ENCODE measurements at regions not wholly inside any gene's neighbourhood (a gene's known extent, or its start where the extent isn't known, plus 50 kb on each side); places are given as distances from the start of the nearest gene placed in this dataset.

GRCh38 chr6:45759472-45759810, 256.2 kb downstream of the CLIC5 start:
- Histone ChIP-seq H3K36me3 (ENCODE audit: control insufficient read depth in 1 of 2, insufficient read depth in 2 of 2, low read length in 2 of 2) (no peaks in the 10 kb centered on the region), H3K9me3 (ENCODE audit: control insufficient read depth in 1 of 2, low read length in 2 of 2) (peaks cover 0 to 7% of the 10 kb centered on the region in 2 donors), H3K4me1 (ENCODE audit: control insufficient read depth in 1 of 2, insufficient read depth in 2 of 2, low read length in 2 of 2) (no peaks in the 10 kb centered on the region), H3K27ac (ENCODE audit: low read length) (no peak overlapping the region), H3K27me3 (ENCODE audit: low read depth, low read length) (no peaks in the 10 kb centered on the region), H3K4me3 (ENCODE audit: low read depth in 1 of 2, low read length in 2 of 2) (no peak overlapping the region)

- Histone ChIP-seq H3K4me1 (ENCODE audit: control insufficient read depth in 1 of 2, insufficient read depth in 2 of 2, low read length in 2 of 2) (no peaks in the 10 kb centered on the region), H3K36me3 (ENCODE audit: control insufficient read depth in 1 of 2, insufficient read depth in 2 of 2, low read length in 2 of 2) (no peaks in the 10 kb centered on the region), H3K4me3 (ENCODE audit: low read depth in 1 of 2, low read length in 2 of 2) (no peak overlapping the region), H3K27me3 (ENCODE audit: low read depth, low read length) (no peaks in the 10 kb centered on the region), H3K27ac (ENCODE audit: low read length) (no peak overlapping the region), H3K9me3 (ENCODE audit: control insufficient read depth in 1 of 2, low read length in 2 of 2) (peaks cover 0 to 7% of the 10 kb centered on the region in 2 donors)
These were observed 256.7 kb downstream of the CLIC5 start for GRCh38 chr6:45758787-45759471.

- Histone ChIP-seq H3K4me3 (ENCODE audit: low read depth in 1 of 2, low read length in 2 of 2) (no peak overlapping the region), H3K9me3 (ENCODE audit: control insufficient read depth in 1 of 2, low read length in 2 of 2) (no peaks in the 10 kb centered on the region), H3K27ac (ENCODE audit: low read length) (no peak overlapping the region), H3K36me3 (ENCODE audit: control insufficient read depth in 1 of 2, insufficient read depth in 2 of 2, low read length in 2 of 2) (no peaks in the 10 kb centered on the region), H3K27me3 (ENCODE audit: low read depth, low read length) (no peaks in the 10 kb centered on the region), H3K4me1 (ENCODE audit: control insufficient read depth in 1 of 2, insufficient read depth in 2 of 2, low read length in 2 of 2) (no peaks in the 10 kb centered on the region)
These were observed 258.1 kb downstream of the CLIC5 start for GRCh38 chr6:45757443-45758130.

GRCh38 chr6:45756606-45757005, 259.1 kb downstream of the CLIC5 start:
- H3K27ac ChIP-seq (ENCODE audit: low read length) = no peak overlapping the region
- H3K4me3 ChIP-seq (ENCODE audit: low read depth in 1 of 2, low read length in 2 of 2) = no peak overlapping the region
- H3K9me3 ChIP-seq (ENCODE audit: control insufficient read depth in 1 of 2, low read length in 2 of 2) = no peaks in the 10 kb centered on the region
- H3K27me3 ChIP-seq (ENCODE audit: low read depth, low read length) = no peaks in the 10 kb centered on the region
- H3K4me1 ChIP-seq (ENCODE audit: control insufficient read depth in 1 of 2, insufficient read depth in 2 of 2, low read length in 2 of 2) = no peaks in the 10 kb centered on the region
- no peaks in the 10 kb centered on the region for H3K36me3 ChIP-seq (ENCODE audit: control insufficient read depth in 1 of 2, insufficient read depth in 2 of 2, low read length in 2 of 2)

- Histone ChIP-seq H3K9me3 (ENCODE audit: control insufficient read depth in 1 of 2, low read length in 2 of 2) (no peaks in the 10 kb centered on the region), H3K4me3 (ENCODE audit: low read depth in 1 of 2, low read length in 2 of 2) (no peak overlapping the region), H3K36me3 (ENCODE audit: control insufficient read depth in 1 of 2, insufficient read depth in 2 of 2, low read length in 2 of 2) (no peaks in the 10 kb centered on the region), H3K27ac (ENCODE audit: low read length) (no peak overlapping the region), H3K4me1 (ENCODE audit: control insufficient read depth in 1 of 2, insufficient read depth in 2 of 2, low read length in 2 of 2) (no peaks in the 10 kb centered on the region), H3K27me3 (ENCODE audit: low read depth, low read length) (no peaks in the 10 kb centered on the region)
These were observed 261.2 kb downstream of the CLIC5 start for GRCh38 chr6:45754432-45754831.

- Histone ChIP-seq H3K36me3 (ENCODE audit: control insufficient read depth in 1 of 2, insufficient read depth in 2 of 2, low read length in 2 of 2) (no peaks in the 10 kb centered on the region), H3K9me3 (ENCODE audit: control insufficient read depth in 1 of 2, low read length in 2 of 2) (peaks cover 4 to 8% of the 10 kb centered on the region in 2 donors), H3K4me1 (ENCODE audit: control insufficient read depth in 1 of 2, insufficient read depth in 2 of 2, low read length in 2 of 2) (peaks cover 0 to 8% of the 10 kb centered on the region in 2 donors), H3K27me3 (ENCODE audit: low read depth, low read length) (no peaks in the 10 kb centered on the region), H3K4me3 (ENCODE audit: low read depth in 1 of 2, low read length in 2 of 2) (no peak overlapping the region), H3K27ac (ENCODE audit: low read length) (no peak overlapping the region)
These were observed 269.6 kb downstream of the CLIC5 start for GRCh38 chr6:45746046-45746445.

GRCh38 chr6:45743028-45743615, 272.5 kb downstream of the CLIC5 start:
- Histone ChIP-seq H3K27ac (ENCODE audit: low read length) (no peak overlapping the region), H3K36me3 (ENCODE audit: control insufficient read depth in 1 of 2, insufficient read depth in 2 of 2, low read length in 2 of 2) (no peaks in the 10 kb centered on the region), H3K4me1 (ENCODE audit: control insufficient read depth in 1 of 2, insufficient read depth in 2 of 2, low read length in 2 of 2) (peaks cover 0 to 8% of the 10 kb centered on the region in 2 donors), H3K4me3 (ENCODE audit: low read depth in 1 of 2, low read length in 2 of 2) (no peak overlapping the region), H3K27me3 (ENCODE audit: low read depth, low read length) (no peaks in the 10 kb centered on the region), H3K9me3 (ENCODE audit: control insufficient read depth in 1 of 2, low read length in 2 of 2) (peaks cover 4 to 5% of the 10 kb centered on the region in 2 donors)

GRCh38 chr6:45742591-45742990, 273.1 kb downstream of the CLIC5 start:
- no peak overlapping the region for H3K27ac ChIP-seq (ENCODE audit: low read length)

GRCh38 chr6:45741437-45742171, 274.1 kb downstream of the CLIC5 start:
- H3K36me3 ChIP-seq (ENCODE audit: control insufficient read depth in 1 of 2, insufficient read depth in 2 of 2, low read length in 2 of 2) = no peaks in the 10 kb centered on the region
- H3K9me3 ChIP-seq (ENCODE audit: control insufficient read depth in 1 of 2, low read length in 2 of 2) = no peaks in the 10 kb centered on the region
- no peaks in the 10 kb centered on the region for H3K27me3 ChIP-seq (ENCODE audit: low read depth, low read length)
- H3K4me3 ChIP-seq (ENCODE audit: low read depth in 1 of 2, low read length in 2 of 2) = no peak overlapping the region
- H3K27ac ChIP-seq (ENCODE audit: low read length) = no peak overlapping the region
- peaks cover 0 to 8% of the 10 kb centered on the region in 2 donors for H3K4me1 ChIP-seq (ENCODE audit: control insufficient read depth in 1 of 2, insufficient read depth in 2 of 2, low read length in 2 of 2)

More at GRCh38 chr6:45742591-45742990, 273.1 kb downstream of the CLIC5 start:
- no peak overlapping the region for H3K4me3 ChIP-seq (ENCODE audit: low read depth in 1 of 2, low read length in 2 of 2)
- H3K27me3 ChIP-seq (ENCODE audit: low read depth, low read length) = no peaks in the 10 kb centered on the region
- H3K36me3 ChIP-seq (ENCODE audit: control insufficient read depth in 1 of 2, insufficient read depth in 2 of 2, low read length in 2 of 2) = no peaks in the 10 kb centered on the region
- peaks cover 0 to 8% of the 10 kb centered on the region in 2 donors for H3K4me1 ChIP-seq (ENCODE audit: control insufficient read depth in 1 of 2, insufficient read depth in 2 of 2, low read length in 2 of 2)
- peaks cover 0 to 3% of the 10 kb centered on the region in 2 donors for H3K9me3 ChIP-seq (ENCODE audit: control insufficient read depth in 1 of 2, low read length in 2 of 2)

GRCh38 chr6:45739058-45739457, 276.6 kb downstream of the CLIC5 start:
- peaks cover 0 to 8% of the 10 kb centered on the region in 2 donors for H3K4me1 ChIP-seq (ENCODE audit: control insufficient read depth in 1 of 2, insufficient read depth in 2 of 2, low read length in 2 of 2)
- no peak overlapping the region for H3K27ac ChIP-seq (ENCODE audit: low read length)
- H3K27me3 ChIP-seq (ENCODE audit: low read depth, low read length) = no peaks in the 10 kb centered on the region
- H3K9me3 ChIP-seq (ENCODE audit: control insufficient read depth in 1 of 2, low read length in 2 of 2) = no peaks in the 10 kb centered on the region
- no peak overlapping the region for H3K4me3 ChIP-seq (ENCODE audit: low read depth in 1 of 2, low read length in 2 of 2)
- H3K36me3 ChIP-seq (ENCODE audit: control insufficient read depth in 1 of 2, insufficient read depth in 2 of 2, low read length in 2 of 2) = no peaks in the 10 kb centered on the region

GRCh38 chr6:45738057-45738455, 277.6 kb downstream of the CLIC5 start:
- H3K36me3 ChIP-seq (ENCODE audit: control insufficient read depth in 1 of 2, insufficient read depth in 2 of 2, low read length in 2 of 2) = no peaks in the 10 kb centered on the region
- no peak overlapping the region for H3K27ac ChIP-seq (ENCODE audit: low read length)
- no peak overlapping the region for H3K4me3 ChIP-seq (ENCODE audit: low read depth in 1 of 2, low read length in 2 of 2)
- no peaks in the 10 kb centered on the region for H3K27me3 ChIP-seq (ENCODE audit: low read depth, low read length)
- peaks cover 0 to 8% of the 10 kb centered on the region in 2 donors for H3K4me1 ChIP-seq (ENCODE audit: control insufficient read depth in 1 of 2, insufficient read depth in 2 of 2, low read length in 2 of 2)
- H3K9me3 ChIP-seq (ENCODE audit: control insufficient read depth in 1 of 2, low read length in 2 of 2) = no peaks in the 10 kb centered on the region

Measured in muscle layer of duodenum (tissue), 2 donors.